ENCODE measurements at regions not wholly inside any gene's neighbourhood (a gene's known extent, or its start where the extent isn't known, plus 50 kb on each side); places are given as distances from the start of the nearest gene placed in this dataset.

GRCh38 chr5:168169791-168170190 is 121.7 kb upstream of the WWC1 start:
- TF ChIP-seq CTCF (IDR thresholded peaks at IDR 0.05) (no peak), POLR2A (IDR thresholded peaks at IDR 0.05) (no peak)

Measured in thyroid gland (tissue), 4 donors.